Ecto neural progenitor cell (in vitro differentiated cells): ENCODE measurements at regions not wholly inside any gene's neighbourhood (a gene's known extent, or its start where the extent isn't known, plus 50 kb on each side); places are given as distances from the start of the nearest gene placed in this dataset.

Experiments used
- DNase-seq: peaks from one replicate; pipeline ENCODE4 v3.0.0-alpha.2; 2018; ENCODE audit warnings: low spot score

- DNase-seq = no peak
These were observed 92.6 kb upstream of the IL12B start for GRCh38 chr5:159422910-159423309.

- DNase-seq = no peak
These were observed 93.8 kb upstream of the IL12B start for GRCh38 chr5:159424123-159424522.

DNA sequence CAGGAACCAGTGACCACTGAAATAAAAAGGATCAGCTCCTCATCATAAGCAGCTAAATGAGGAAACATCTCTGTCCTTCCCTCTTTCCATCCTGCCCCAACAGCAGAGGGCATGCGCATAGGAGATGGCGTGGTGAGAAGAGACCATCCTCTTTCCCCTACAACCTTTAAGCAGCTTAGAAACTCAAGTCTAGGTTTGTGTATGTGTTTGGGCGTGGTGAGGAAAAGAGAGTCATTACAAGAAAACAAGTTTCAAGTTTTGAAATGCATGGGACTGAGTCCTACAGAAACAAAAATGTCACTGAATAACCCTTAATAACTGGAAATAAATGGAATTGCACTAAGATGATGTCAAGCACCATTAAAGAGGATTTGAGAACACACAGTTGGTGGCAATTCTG is 96.4 kb upstream of the IL12B start:
- DNase-seq = no peak

GRCh38 chr5:159427180-159428012 is 97.1 kb upstream of the IL12B start:
- DNase-seq = no peak

DNA sequence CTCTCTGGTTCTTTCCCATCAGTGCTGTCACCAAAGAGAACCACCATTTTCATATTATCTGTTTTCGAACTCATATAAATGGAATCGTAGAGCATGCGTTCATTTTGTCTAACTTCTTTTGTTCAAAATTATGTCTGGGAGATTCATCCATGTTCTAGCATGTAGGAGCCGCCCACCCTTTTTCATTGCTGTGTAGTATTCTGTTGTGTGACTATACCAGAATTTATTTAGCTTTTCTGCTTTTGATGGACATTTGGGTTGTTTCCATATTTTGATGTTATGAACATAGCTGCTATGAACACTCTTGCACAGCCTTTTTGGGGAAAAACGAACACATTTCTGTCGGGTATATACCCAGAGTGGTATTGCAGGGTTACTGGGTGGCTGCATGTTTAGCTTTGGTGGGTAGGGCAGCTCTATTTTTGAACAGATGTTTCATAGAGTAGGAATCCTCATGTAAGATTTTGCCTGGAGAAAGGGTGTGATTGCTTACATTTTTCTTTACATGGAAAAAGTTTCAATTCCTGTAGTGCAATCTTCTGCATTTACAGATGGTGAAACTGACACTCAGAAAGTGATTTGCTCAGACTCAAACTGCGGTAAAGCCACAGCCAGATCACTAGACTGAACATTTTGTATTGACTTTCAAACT is 100.2 kb upstream of the IL12B start:
- no peak for DNase-seq

DNA sequence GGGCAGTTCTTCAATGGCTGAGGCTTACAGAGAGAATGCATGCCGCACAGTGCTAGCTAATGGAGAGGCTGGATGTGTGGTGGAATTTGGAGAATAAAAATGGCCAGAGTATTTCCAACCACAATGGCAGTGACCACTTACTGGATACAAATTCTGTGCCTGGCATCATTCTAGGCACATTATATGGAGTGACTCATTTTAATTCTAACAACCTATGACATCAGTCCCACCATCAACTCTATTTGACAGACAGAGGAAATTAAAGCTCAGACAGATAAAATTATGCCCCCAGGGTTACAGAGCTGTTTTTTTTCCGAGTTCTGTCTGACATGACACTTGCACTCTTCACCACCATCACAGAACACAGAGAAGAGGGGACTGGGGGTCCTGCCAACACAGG is 105.6 kb upstream of the IL12B start:
- no peak for DNase-seq

DNA sequence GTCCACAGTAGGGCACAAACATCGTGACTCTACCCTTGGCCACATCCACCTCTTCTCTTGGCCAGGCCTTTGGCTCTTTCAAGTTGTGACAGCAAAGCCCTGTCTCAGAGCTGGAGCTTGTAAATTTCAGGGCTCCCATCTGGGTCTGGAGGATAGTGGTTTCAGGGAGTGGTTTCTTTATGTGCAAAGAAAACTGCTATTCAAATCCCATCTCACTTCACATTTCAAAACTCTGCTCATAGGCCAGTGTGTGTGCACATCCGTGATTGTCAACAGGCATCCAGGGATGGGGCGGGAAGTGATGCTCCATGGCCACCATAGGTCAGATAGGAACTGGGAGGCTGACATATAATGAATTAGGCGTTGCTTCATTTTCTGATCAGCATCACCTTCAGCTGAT is 107.8 kb upstream of the IL12B start:
- no peak for DNase-seq

GRCh38 chr5:159439002-159439401 is 108.7 kb upstream of the IL12B start:
- no peak for DNase-seq

- DNase-seq = no peak
These were observed 109.9 kb upstream of the IL12B start for GRCh38 chr5:159440235-159440634.

DNA sequence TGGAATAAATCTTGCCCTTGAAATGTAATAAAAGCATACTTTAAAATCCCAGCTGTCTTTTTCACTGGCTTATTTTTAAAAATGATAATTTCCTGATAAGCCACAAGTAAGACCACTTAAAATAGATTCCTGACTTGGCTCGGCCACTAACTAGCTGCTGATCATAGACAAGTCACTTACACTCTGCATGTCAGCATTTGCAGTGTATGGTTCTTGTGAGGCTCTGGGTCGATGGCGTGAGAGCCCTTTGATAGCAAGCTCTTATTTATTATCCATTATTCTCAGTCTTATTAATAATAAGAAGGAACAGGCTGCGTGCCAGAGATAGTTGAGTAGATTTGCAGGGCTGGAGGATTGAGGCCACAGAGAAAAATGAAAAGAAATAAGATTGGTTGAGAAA is 110.7 kb upstream of the IL12B start:
- DNase-seq = no peak

GRCh38 chr5:159441441-159441840 is 111.2 kb upstream of the IL12B start:
- DNase-seq = peak; percentile 56

DNA sequence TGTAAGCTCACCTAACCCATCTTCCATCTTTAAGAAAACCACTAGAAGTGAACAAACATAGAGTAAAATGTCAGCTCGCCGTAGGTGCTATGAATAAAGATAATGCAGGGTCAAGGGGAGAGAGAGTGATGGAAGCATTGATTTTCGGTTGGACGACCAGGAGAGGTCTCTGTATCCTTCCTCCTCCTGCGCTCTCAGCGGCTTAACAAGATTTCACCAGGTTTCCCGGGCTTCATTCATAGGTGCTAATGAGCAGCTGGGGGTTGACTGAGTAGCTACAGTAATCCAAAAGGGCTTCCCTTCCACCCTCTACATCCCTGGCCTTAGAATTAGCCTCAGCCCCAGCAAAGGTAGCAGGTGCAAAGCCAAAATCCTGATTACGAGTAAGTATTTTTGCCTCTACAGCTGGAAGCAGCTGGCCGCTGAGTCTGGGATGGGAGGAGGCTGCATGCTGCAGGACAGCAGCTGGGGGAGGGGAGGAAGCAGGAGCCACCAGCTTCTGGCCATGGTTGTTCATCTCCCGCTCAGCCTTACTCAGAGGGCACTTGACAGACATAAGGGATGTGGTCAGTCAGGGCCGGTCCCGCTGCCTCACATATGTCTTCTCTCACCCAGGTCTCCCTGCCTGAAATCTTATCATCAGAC is 112.0 kb upstream of the IL12B start:
- DNase-seq = peak; percentile 53

GRCh38 chr5:159444441-159445082 is 114.3 kb upstream of the IL12B start:
- DNase-seq = no peak

GRCh38 chr5:159447116-159447515 is 116.8 kb upstream of the IL12B start:
- no peak for DNase-seq

- DNase-seq = no peak
These were observed 118.6 kb upstream of the IL12B start for GRCh38 chr5:159448841-159449407.

DNA sequence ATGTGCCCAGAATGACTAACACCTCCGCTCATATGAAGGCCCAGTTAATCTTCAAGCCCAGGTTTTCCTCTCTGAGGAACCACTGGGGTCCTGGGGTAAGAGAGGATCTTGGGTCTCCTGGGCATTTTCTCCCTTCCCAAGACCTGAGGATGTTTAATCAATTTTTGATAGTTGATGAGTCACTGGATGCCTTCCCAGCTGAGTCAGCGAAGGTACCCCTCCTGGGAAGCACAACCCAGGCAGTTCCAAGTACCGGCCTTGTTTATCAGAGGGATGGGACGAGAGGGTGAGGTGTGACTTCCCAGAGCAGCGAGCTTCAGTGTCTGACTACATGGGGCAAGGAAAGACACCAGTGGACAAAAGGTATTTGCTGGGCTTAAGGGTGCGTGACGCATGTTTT is 119.6 kb upstream of the IL12B start:
- no peak for DNase-seq

- no peak for DNase-seq
These were observed 120.1 kb upstream of the IL12B start for GRCh38 chr5:159450417-159450816.

- DNase-seq = no peak
These were observed 121.1 kb upstream of the IL12B start for GRCh38 chr5:159451197-159452052.

DNA sequence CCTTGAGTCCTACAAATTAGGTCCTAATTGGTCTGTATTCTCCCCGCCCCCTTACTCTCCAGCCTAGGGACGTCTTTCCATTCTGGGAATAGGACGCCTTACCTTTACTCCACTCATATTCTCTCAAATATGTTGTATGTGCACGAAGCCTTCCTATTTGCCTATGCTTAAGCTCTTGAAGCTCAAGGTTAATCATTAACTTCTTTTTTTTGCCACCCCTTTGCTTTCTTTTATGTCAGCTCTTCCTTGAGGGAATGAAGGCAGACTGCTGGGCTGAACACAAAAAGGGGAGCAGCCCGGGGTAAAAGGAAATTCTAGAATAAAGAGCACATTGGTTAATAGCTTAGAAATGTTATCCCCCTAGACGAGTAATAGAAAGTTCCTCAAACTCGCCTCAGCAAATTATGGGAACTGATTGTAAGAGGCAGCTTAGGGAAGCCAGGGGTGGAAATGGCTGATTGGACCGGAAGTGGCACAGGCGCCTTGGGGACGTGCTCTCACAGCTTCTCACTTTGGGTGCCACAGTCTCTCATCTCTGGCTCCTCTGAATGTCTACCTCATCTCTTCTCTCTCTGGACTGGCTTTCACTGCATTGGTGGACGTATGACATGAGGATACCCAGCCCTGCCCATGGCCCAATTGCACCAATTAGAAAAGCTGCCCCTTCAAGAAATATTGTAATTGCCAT is 122.3 kb upstream of the IL12B start:
- DNase-seq = no peak

- DNase-seq = no peak
These were observed 122.9 kb upstream of the IL12B start for GRCh38 chr5:159453209-159453608.

GRCh38 chr5:159456261-159456660 is 126.0 kb upstream of the IL12B start:
- no peak for DNase-seq
